ENCODE measurements at regions not wholly inside any gene's neighbourhood (a gene's known extent, or its start where the extent isn't known, plus 50 kb on each side); places are given as distances from the start of the nearest gene placed in this dataset.
"Not testable (repeated sequence)": the region's sequence is repeated elsewhere in the genome, so short reads cannot be mapped to it uniquely, and the experiment has no call there.

GRCh38 chr1:114034567-114035303 lies 55.5 kb downstream of the OLFML3 start:
- intact Hi-C loops (cut with DNase I) = loop anchor here in 2 of 10 donors (5.0 to 10.0 kb wide), 2 partner anchors 248 to 250 kb away; no protein-coding TSS in a partner anchor
- no peaks in the 10 kb centered on the region for H3K9me3 ChIP-seq
- WGBS, 4 donors = 65 to 75% (median 70%) methylated on average over 8 of the region's 8 CpGs
- H3K27me3 ChIP-seq = no peaks in the 10 kb centered on the region
- no peaks in the 10 kb centered on the region for H3K36me3 ChIP-seq
- TF ChIP-seq, protein P1, sequence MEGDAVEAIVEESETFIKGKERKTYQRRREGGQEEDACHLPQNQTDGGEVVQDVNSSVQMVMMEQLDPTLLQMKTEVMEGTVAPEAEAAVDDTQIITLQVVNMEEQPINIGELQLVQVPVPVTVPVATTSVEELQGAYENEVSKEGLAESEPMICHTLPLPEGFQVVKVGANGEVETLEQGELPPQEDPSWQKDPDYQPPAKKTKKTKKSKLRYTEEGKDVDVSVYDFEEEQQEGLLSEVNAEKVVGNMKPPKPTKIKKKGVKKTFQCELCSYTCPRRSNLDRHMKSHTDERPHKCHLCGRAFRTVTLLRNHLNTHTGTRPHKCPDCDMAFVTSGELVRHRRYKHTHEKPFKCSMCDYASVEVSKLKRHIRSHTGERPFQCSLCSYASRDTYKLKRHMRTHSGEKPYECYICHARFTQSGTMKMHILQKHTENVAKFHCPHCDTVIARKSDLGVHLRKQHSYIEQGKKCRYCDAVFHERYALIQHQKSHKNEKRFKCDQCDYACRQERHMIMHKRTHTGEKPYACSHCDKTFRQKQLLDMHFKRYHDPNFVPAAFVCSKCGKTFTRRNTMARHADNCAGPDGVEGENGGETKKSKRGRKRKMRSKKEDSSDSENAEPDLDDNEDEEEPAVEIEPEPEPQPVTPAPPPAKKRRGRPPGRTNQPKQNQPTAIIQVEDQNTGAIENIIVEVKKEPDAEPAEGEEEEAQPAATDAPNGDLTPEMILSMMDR (IDR thresholded peaks at IDR 0.05) = no peak
- no peak for TF ChIP-seq POLR2A (IDR thresholded peaks at IDR 0.05)
- H3K4me1 ChIP-seq = no peaks in the 10 kb centered on the region
- no peak overlapping the region for H3K4me3 ChIP-seq
- ATAC-seq = no peak
- DNase-seq = no peak
- H3K27ac ChIP-seq = no peak overlapping the region

GRCh38 chr1:114035304-114035700 lies 56.0 kb downstream of the OLFML3 start:
- Histone ChIP-seq H3K36me3 (no peaks in the 10 kb centered on the region), H3K4me1 (no peaks in the 10 kb centered on the region), H3K27ac (no peak overlapping the region), H3K9me3 (no peaks in the 10 kb centered on the region), H3K27me3 (no peaks in the 10 kb centered on the region), H3K4me3 (no peak overlapping the region)
- no peak for DNase-seq
- 94 to 98% (median 96%) methylated on average over 4 of the region's 4 CpGs for WGBS, 4 donors
- intact Hi-C loops (cut with DNase I) = loop anchor here in 1 of 10 donors (10.0 kb wide), 1 partner anchor 249 kb away; no protein-coding TSS in a partner anchor
- ATAC-seq = no peak
- TF ChIP-seq, protein P1 (IDR thresholded peaks at IDR 0.05) = no peak
- no peak for TF ChIP-seq POLR2A (IDR thresholded peaks at IDR 0.05)

DNA sequence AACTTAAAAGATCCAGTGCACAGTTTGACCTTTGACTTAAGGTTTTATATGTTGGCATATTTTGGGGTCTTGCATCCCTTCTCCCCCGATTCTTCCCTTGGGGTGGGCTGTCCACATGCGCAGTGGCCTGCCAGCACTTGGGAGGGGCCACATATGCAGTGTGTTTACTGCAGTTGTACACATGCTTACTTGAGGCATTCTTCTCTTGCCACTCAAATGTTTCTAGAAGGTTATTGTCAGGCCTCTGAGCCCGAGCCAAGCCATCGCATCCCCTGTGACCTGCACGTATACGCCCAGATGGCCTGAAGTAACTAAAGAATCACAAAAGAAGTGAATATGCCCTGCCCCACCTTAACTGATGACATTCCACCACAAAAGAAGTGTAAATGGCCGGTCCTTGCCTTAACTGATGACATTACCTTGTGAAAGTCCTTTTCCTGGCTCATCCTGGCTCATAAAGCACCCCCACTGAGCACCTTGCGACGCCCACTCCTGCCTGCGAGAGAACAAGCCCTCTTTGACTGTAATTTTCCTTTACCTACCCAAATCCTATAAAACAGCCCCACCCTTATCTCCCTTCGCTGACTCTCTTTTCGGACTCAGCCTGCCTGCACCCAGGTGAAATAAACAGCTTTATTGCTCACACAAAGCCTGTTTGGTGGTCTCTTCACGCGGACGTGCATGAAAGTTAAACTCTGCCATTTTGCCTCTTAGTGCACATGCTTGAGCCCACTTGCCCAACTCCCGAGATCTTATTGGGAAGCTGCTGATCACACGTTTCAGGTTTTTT lies 57.8 kb downstream of the OLFML3 start:
- not testable (repeated sequence) for H3K36me3 ChIP-seq, H3K4me1 ChIP-seq, H3K9me3 ChIP-seq, DNase-seq, H3K27ac ChIP-seq, H3K4me3 ChIP-seq, H3K27me3 ChIP-seq, ATAC-seq
- intact Hi-C loops (cut with DNase I) = loop anchor here in 1 of 10 donors (10.0 kb wide), 1 partner anchor 248 kb away; no protein-coding TSS in a partner anchor
- 80 to 85% (median 81%) methylated on average over 16 to 17 of the region's 17 CpGs for WGBS, 4 donors

DNA sequence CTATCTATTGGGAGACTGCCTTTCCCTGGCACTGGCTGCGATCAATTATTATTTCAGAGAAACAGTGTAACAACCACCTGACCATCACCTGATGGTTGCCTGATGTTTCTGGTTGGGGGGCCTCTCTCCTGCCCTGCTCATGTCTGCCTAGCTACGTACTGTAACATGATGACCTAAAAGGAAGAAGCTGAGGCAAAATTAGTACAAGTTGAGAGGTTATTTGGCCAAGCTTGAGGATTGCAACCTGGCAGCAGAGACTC lies 58.3 kb downstream of the OLFML3 start:
- Histone ChIP-seq H3K36me3 (no peaks in the 10 kb centered on the region), H3K27me3 (no peaks in the 10 kb centered on the region), H3K9me3 (no peaks in the 10 kb centered on the region), H3K4me1 (peaks cover 0 to 6% (median 0%) of the 10 kb centered on the region in 12 donors), H3K4me3 (no peak overlapping the region), H3K27ac (no peak overlapping the region)
- ATAC-seq (no peak), DNase-seq (no peak)
- TF ChIP-seq, protein P1 (IDR thresholded peaks at IDR 0.05) = no peak
- intact Hi-C loops (cut with DNase I) = loop anchor here in 1 of 10 donors (10.0 kb wide), 1 partner anchor 247 kb away; no protein-coding TSS in a partner anchor
- WGBS, 4 donors = 89 to 93% (median 92%) methylated on average over 2 of the region's 2 CpGs
